ENCODE measurements at regions not wholly inside any gene's neighbourhood (a gene's known extent, or its start where the extent isn't known, plus 50 kb on each side); places are given as distances from the start of the nearest gene placed in this dataset.

GRCh38 chr7:1322240-1323110 is 89.8 kb downstream of the UNCX start:
- no peak for TF ChIP-seq CTCF (conservative IDR thresholded peaks at IDR 0.05; ENCODE audit: low read length)
- TF ChIP-seq EZH2phosphoT487 (IDR thresholded peaks at IDR 0.05; ENCODE audit: borderline replicate concordance, low read depth, low read length), result no peak
